ENCODE measurements at regions not wholly inside any gene's neighbourhood (a gene's known extent, or its start where the extent isn't known, plus 50 kb on each side); places are given as distances from the start of the nearest gene placed in this dataset.
"Not testable (repeated sequence)": the region's sequence is repeated elsewhere in the genome, so short reads cannot be mapped to it uniquely, and the experiment has no call there.

DNA sequence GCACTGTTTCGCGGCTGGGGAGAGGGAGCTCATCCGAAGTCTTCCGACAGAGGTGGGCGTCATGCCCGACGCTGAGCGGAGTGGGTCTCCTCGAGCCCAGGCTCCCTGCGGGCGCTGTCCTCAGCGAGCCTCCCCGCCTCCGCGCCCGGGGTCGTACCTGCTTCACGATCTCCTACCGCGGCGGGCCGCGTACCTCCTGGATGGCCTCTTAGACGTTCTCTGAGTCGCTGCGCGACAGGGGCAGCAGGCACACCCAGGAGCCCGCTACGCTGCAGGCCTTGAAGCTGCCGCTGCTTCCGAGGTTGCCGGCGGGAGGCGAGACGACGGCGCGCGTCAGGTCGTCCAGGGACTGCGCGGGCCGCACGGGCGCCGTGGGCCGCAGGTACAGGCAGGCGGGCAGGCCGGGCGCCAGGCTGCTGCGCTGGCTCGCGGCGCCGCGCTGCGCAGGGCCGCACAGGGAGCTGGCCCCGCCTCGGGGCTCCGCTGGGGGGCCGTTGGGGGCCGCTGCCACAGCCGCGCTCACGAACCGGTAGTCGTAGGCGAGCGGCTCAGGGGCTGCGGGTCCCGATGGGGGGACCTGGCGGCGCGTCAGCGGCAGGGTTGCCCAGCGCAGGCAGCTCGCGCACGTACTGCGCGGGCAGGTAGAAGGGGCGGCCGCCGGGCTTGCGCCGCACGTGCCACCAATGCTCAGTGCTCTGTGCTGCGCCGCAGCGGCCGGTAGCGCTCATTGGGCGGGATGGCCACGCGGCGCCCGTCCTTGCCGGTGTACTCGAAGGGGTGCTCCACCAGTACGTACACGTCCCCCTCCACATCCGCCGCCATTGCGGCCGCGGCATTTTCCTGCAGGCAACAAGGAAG, 116.4 kb upstream of the SMURF2 start:
- intact Hi-C loops (cut with DNase I): loop anchor here (5.0 kb wide), 1 partner anchor 419 kb away; no protein-coding TSS in a partner anchor
- Histone ChIP-seq H3K4me3 (peak overlapping the region; percentile 23 to 65 (median 58)), H3K9me3 (no peaks in the 10 kb centered on the region), H3K27me3 (peaks cover 0 to 55% (median 0%) of the 10 kb centered on the region in 4 donors), H3K27ac (peak overlapping the region; percentile 38 to 90 (median 87)), H3K36me3 (peaks cover 0 to 13% (median 0%) of the 10 kb centered on the region in 3 donors), H3K4me1 (peaks cover 58 to 83% (median 59%) of the 10 kb centered on the region in 3 donors)
- 0 to 43% methylated on average over 8 to 16 of the region's 107 CpGs for WGBS, 2 donors
- TF ChIP-seq POLR2A (IDR thresholded peaks at IDR 0.05): peak in 1 of 4 donors; percentile 11
- TF ChIP-seq, protein P1, sequence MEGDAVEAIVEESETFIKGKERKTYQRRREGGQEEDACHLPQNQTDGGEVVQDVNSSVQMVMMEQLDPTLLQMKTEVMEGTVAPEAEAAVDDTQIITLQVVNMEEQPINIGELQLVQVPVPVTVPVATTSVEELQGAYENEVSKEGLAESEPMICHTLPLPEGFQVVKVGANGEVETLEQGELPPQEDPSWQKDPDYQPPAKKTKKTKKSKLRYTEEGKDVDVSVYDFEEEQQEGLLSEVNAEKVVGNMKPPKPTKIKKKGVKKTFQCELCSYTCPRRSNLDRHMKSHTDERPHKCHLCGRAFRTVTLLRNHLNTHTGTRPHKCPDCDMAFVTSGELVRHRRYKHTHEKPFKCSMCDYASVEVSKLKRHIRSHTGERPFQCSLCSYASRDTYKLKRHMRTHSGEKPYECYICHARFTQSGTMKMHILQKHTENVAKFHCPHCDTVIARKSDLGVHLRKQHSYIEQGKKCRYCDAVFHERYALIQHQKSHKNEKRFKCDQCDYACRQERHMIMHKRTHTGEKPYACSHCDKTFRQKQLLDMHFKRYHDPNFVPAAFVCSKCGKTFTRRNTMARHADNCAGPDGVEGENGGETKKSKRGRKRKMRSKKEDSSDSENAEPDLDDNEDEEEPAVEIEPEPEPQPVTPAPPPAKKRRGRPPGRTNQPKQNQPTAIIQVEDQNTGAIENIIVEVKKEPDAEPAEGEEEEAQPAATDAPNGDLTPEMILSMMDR (IDR thresholded peaks at IDR 0.05): no peak
- DNase-seq: no peak

DNA sequence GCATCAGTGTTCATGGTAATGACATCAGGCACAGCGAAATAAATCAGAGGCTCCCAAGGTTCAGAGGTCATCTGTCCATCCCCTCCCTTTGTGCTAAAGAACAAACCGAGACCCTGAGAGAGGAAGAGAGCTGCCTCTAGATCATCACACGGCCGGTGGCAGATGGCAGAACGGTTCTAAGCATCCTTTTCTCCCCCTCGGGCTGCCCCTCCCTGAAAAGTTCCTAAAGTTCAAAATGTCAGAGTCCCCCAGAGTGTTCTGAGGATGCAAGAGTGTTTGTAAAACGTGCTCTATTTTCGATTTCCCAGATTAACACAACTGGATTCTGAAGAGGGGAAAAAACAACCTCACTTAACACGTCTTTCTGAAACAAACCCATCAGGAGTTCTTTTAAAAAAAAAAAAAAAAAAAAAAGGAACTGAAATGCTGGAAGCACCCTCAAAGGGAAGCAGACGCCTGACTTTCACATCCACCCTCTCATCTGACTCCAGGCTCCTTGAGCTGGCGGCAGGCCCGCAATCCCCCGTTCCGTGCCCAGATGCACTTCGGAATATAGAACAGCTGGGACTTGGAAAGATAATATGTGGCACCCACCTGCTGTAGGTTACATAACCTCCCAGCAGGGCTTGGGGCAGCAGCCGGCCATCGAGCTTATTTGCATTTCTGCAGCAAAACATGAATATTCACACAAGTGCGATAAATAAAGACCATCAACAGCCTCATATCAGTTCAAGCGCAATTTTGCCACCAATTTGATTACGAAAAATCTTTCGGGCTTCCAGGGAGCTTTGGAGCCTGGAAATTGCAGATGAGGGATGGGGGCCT, 115.5 kb upstream of the SMURF2 start:
- intact Hi-C loops (cut with DNase I): loop anchor here (5.0 kb wide), 1 partner anchor 420 kb away; no protein-coding TSS in a partner anchor
- peaks cover 0 to 5% (median 0%) of the 10 kb centered on the region in 3 donors for H3K36me3 ChIP-seq
- H3K27me3 ChIP-seq: peaks cover 0 to 47% (median 0%) of the 10 kb centered on the region in 4 donors
- H3K4me1 ChIP-seq: peaks cover 58 to 86% (median 59%) of the 10 kb centered on the region in 3 donors
- H3K4me3 ChIP-seq: peak overlapping the region; percentile 23 to 65 (median 58)
- no peak for TF ChIP-seq POLR2A (IDR thresholded peaks at IDR 0.05)
- TF ChIP-seq, protein P1 (IDR thresholded peaks at IDR 0.05): no peak
- no peaks in the 10 kb centered on the region for H3K9me3 ChIP-seq
- WGBS, 2 donors: 31 to 45% methylated on average over 19 to 20 of the region's 21 CpGs
- H3K27ac ChIP-seq: peak overlapping the region; percentile 69 to 90 (median 84)
- no peak for DNase-seq

DNA sequence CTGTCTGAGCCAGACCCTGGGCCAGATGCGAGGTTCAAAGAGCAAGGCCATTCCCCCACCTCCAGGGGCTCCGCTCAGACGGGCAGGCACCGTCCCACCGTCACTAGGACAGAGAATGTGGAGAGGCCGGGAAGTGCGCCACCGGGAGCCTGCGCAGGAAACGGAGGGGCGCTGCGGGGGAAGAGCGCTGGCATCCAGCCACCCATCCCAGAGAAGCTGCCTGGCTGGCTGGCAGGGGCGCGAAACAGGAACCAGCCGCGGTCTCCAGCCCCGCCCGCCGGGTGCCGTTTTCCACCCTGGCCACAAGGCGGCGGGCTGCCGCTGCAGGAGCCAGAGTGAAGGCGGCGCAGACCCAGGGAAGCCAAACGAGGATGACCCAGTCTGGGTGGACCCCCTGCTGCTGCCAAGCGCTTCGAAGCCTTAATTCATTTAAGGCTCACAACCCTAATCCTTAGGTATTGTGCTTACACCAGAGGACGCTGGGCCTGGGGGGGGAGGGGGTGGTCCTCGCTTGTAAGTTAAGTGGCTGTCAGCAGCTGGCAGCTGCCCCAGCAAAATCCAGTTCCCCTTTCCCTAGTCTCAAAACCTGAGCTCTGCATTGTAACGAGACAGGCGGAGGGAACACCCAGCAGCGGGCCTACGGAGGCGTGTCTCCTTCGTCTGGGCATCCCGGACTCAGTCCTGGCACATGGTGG, 114.8 kb upstream of the SMURF2 start:
- H3K4me3 ChIP-seq: peak overlapping the region in 3 of 4 donors; percentile 54 to 58 (median 57)
- DNase-seq: peak; percentile 45
- TF ChIP-seq, protein P1 (IDR thresholded peaks at IDR 0.05): peak; percentile 93 to 99 (median 97)
- 0 to 2% methylated on average over 4 to 9 of the region's 38 CpGs for WGBS, 2 donors
- intact Hi-C loops (cut with DNase I): loop anchor here (5.0 kb wide), 1 partner anchor 420 kb away; no protein-coding TSS in a partner anchor
- H3K9me3 ChIP-seq, H3K36me3 ChIP-seq: not testable (repeated sequence)
- peaks cover 56 to 82% (median 56%) of the 10 kb centered on the region in 3 donors for H3K4me1 ChIP-seq
- H3K27ac ChIP-seq: peak overlapping the region; percentile 5 to 90 (median 74)
- H3K27me3 ChIP-seq: peaks cover 0 to 42% (median 0%) of the 10 kb centered on the region in 4 donors

DNA sequence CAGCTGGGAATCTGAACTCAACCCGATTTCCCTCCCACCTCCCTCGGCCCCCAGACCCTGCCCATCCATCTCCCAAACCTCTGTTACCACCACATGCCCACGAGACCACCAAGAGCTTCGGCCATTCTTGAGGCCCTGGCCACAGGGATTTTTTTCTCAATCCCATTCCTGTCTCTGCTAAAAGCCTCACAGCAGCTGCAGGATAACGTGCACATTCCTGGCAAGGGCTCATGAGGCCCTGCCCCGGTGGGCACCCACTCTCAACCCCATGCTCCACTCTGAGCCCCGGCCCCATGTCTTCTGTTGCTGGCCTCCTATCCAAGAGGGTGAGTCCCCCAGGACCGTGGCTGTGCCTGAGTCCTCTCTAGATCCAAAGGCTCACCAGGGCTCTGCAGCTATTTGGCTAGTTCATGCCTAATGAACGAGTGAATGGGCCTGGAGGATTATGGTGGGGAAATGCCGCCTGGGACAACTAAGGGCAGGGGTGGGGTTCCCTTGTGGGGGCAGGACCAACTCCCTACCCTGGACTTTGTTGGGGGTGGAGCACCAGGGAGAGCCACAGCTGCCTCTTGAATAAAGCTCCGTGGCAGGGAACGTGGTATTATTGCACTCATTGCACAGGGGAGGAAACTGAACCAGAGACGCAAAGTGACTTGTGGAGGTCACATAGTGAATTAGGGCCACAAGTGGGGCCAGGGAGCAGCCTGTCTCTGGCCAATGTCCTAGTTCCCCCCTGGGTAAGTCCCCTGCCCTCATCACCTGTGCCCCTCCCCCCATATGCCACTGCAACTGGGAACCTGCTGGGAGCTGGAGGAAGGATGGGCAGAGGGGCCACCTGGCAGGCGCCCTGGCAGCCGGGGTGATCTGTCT, 113.8 kb upstream of the SMURF2 start:
- TF ChIP-seq, protein P1 (IDR thresholded peaks at IDR 0.05): no peak
- no peak for TF ChIP-seq POLR2A (IDR thresholded peaks at IDR 0.05)
- Histone ChIP-seq H3K36me3 (peaks cover 0 to 17% (median 0%) of the 10 kb centered on the region in 3 donors), H3K4me3 (peak overlapping the region in 1 of 4 donors; percentile 58), H3K27ac (peak overlapping the region in 3 of 4 donors; percentile 69 to 90 (median 80)), H3K9me3 (no peaks in the 10 kb centered on the region), H3K4me1 (peaks cover 47 to 73% (median 50%) of the 10 kb centered on the region in 3 donors), H3K27me3 (peaks cover 0 to 33% (median 0%) of the 10 kb centered on the region in 4 donors)
- WGBS, 2 donors: 72 to 73% methylated on average over 7 to 8 of the region's 15 CpGs
- intact Hi-C loops (cut with DNase I): loop anchor here (5.0 kb wide), 1 partner anchor 421 kb away; no protein-coding TSS in a partner anchor
- no peak for DNase-seq
